ENCODE measurements at regions not wholly inside any gene's neighbourhood (a gene's known extent, or its start where the extent isn't known, plus 50 kb on each side); places are given as distances from the start of the nearest gene placed in this dataset.

DNA sequence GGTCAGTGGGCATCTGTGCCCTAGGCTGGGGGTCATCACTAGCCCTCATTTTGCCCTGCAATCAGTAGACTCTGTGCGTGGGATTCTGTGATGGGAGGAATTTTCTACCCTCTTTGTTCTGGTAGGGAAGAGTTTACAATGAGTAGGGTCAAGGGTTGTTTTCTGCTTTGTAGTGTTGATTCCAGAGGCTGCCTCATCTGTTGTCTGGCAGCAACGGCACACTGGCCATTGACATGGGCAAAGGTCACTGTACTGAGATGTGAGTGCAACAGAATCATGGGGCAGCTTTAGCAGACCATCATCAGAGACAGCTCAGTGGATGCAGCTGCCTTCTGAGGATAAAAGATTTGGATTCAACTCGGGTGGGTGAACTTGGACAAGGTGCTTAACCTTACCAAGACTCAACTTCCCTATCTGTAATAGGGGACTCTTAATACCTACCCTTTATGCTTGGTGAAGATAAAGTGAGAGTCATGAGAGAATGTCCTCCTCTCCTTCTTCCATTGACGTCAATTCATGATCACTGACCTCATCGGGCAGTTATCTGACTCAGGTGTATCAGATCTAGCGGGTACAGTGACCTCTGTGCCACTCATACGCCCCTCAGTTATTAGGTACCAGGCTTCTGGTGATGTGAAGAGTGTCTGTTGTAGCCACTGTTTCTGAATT, 127.5 kb downstream of the RPLP1 start (continued):
- TF ChIP-seq ZFP36 (IDR thresholded peaks at IDR 0.05; ENCODE audit: borderline replicate concordance, partially characterized antibody) (no peak), RNF2 (IDR thresholded peaks at IDR 0.05; ENCODE audit: borderline replicate concordance, low read depth) (no peak), KDM5A (IDR thresholded peaks at IDR 0.05) (no peak)
- TF ChIP-seq, protein P1, sequence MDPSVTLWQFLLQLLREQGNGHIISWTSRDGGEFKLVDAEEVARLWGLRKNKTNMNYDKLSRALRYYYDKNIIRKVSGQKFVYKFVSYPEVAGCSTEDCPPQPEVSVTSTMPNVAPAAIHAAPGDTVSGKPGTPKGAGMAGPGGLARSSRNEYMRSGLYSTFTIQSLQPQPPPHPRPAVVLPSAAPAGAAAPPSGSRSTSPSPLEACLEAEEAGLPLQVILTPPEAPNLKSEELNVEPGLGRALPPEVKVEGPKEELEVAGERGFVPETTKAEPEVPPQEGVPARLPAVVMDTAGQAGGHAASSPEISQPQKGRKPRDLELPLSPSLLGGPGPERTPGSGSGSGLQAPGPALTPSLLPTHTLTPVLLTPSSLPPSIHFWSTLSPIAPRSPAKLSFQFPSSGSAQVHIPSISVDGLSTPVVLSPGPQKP (IDR thresholded peaks at IDR 0.05; ENCODE audit: low read depth, low read length) = no peak

DNA sequence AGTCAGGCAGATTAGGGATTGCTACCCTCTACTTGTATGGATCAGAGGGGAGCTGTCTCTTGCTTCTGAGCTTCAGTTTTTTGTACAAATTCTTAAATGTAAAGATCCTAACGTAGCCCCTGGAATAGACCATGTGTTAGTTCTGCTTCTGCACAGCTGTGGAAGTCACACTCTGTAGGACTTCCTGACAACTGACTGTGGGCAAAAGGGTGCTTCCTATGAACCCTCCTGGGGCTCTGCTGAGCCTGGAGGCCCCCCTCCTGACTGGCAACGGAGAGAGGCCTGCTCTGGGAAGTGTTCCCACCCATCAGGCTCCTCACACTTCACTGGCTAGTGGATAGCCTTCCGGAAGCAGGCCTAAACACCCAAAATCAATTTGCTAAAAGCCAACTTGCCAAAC, 131.0 kb downstream of the RPLP1 start:
- Histone ChIP-seq H3K4me3 (no peak overlapping the region), H3K27ac (no peak overlapping the region), H3K4me2 (no peak overlapping the region), H3K9me3 (peaks cover 7% of the 10 kb centered on the region; the same call in 1 of the 3 replicates), H3K4me1 (peaks cover 14% of the 10 kb centered on the region; the same call in 2 of the 3 replicates)
- POLR2A ChIA-PET = no interaction called here
- 65% methylated on average over 3 of the region's 3 CpGs for WGBS (ENCODE audit: missing lambda C conversion rate)
- FAIRE-seq (no peak), ATAC-seq (no peak), DNase-seq (ENCODE audit: low read depth in 1 of 2, low spot score in 1 of 2) (no peak)
- TF ChIP-seq SREBF2 (IDR thresholded peaks at IDR 0.05) = no peak
- TF ChIP-seq POLR2A (IDR thresholded peaks at IDR 0.05; ENCODE audit: low read length) = no peak
- no peak for TF ChIP-seq RCOR1 (IDR thresholded peaks at IDR 0.05; ENCODE audit: low read depth, low read length)
- TF ChIP-seq MAZ (IDR thresholded peaks at IDR 0.05; ENCODE audit: borderline replicate concordance, low read depth, low read length) = no peak
- no peak for TF ChIP-seq FOXS1 (CRISPR knock-in tag; IDR thresholded peaks at IDR 0.05)
- TF ChIP-seq, protein P2, sequence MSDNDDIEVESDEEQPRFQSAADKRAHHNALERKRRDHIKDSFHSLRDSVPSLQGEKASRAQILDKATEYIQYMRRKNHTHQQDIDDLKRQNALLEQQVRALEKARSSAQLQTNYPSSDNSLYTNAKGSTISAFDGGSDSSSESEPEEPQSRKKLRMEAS (IDR thresholded peaks at IDR 0.05) = no peak
- no peak for TF ChIP-seq MYC (IDR thresholded peaks at IDR 0.05; ENCODE audit: borderline replicate concordance, low read length)
- TF ChIP-seq CBX2 (IDR thresholded peaks at IDR 0.05; ENCODE audit: borderline replicate concordance, low read depth) = no peak
- CTCF ChIA-PET = interaction anchor here (0.7 to 1.5 kb wide), 2 partner anchors 8 to 12 kb away, joined by 3 read pairs; no protein-coding TSS in a partner anchor

DNA sequence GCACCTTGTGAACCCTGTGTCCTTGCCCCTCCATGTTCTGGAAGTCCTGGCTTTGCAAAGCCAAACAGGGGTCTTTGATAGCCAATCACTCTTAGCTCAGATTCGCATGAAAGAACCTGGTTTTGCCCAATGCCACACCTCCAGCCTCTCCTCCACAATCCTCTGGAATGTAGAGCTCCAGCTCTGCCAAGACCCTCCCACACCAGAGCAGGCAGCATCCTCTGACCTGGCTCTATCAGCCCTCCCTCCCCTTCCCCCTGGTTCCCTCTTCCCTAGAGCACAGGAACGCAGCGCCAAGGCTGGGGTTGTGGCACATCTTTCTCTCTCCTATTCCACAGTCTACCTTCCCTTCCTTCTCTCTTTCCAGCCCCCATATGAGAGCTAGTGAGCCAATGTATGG, 133.3 kb downstream of the RPLP1 start:
- DNase-seq (ENCODE audit: low read depth in 1 of 2, low spot score in 1 of 2) = no peak
- Histone ChIP-seq H3K9me3 (peaks cover 7% of the 10 kb centered on the region; the same call in 1 of the 3 replicates), H3K4me1 (peaks cover 2% of the 10 kb centered on the region), H3K4me2 (no peak overlapping the region), H3K4me3 (no peak overlapping the region), H3K27ac (no peak overlapping the region)
- WGBS (ENCODE audit: missing lambda C conversion rate) = 93% methylated on average over 3 of the region's 3 CpGs
- no peak for FAIRE-seq
- no peak for ATAC-seq
- CTCF ChIA-PET = interaction anchor here (0.8 to 1.6 kb wide), 6 partner anchors 9 to 881 kb away, joined by 3 to 14 read pairs (median 4); partner anchors contain the start of gene TLE3
- TF ChIP-seq ZC3H11A (IDR thresholded peaks at IDR 0.05) = no peak
- TF ChIP-seq ESRRA (IDR thresholded peaks at IDR 0.05; ENCODE audit: borderline replicate concordance, low read length) = no peak
- TF ChIP-seq, protein P3, sequence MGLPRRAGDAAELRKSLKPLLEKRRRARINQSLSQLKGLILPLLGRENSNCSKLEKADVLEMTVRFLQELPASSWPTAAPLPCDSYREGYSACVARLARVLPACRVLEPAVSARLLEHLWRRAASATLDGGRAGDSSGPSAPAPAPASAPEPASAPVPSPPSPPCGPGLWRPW (IDR thresholded peaks at IDR 0.05) = no peak
- no peak for TF ChIP-seq RAD21 (conservative IDR thresholded peaks at IDR 0.05 in 1 of 2, IDR thresholded peaks at IDR 0.05 in 1 of 2)
- no peak for TF ChIP-seq BHLHE40 (IDR thresholded peaks at IDR 0.05; ENCODE audit: low read depth, low read length)
- POLR2A ChIA-PET = no interaction called here

DNA sequence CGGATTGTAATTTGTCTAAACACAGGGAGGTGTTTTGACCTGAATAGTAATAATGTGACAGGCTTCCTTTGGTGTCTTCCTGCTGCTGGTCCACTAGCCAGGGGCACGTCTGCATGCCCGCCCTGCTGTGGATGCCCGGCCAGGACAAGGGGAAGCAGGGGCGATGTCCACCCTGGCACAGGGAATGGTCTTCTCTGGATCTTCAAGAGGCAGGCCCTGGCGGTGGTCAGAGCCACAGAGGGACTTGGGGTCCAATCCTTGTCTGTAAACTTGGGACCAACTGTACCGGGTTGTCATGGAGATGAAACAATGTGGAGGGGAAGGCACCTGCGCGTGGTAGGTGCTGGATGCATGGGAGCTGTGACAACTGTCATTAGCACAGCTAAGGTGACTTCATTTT, 134.1 kb downstream of the RPLP1 start:
- ATAC-seq = no peak
- 90% methylated on average over 9 of the region's 9 CpGs for WGBS (ENCODE audit: missing lambda C conversion rate)
- CTCF ChIA-PET = interaction anchor here (0.8 to 1.6 kb wide), 4 partner anchors 10 to 511 kb away, joined by 3 to 14 read pairs (median 3); partner anchors contain the start of gene TLE3
- no peak for TF ChIP-seq EHMT2 (IDR thresholded peaks at IDR 0.05; ENCODE audit: low read depth)
- TF ChIP-seq ZC3H11A (IDR thresholded peaks at IDR 0.05) = no peak
- no peak for TF ChIP-seq JUN (IDR thresholded peaks at IDR 0.05)
- TF ChIP-seq FOSL2 (IDR thresholded peaks at IDR 0.05) = no peak
- no peak for TF ChIP-seq FOSL2 (CRISPR knock-in tag; IDR thresholded peaks at IDR 0.05)
- TF ChIP-seq, protein P4, sequence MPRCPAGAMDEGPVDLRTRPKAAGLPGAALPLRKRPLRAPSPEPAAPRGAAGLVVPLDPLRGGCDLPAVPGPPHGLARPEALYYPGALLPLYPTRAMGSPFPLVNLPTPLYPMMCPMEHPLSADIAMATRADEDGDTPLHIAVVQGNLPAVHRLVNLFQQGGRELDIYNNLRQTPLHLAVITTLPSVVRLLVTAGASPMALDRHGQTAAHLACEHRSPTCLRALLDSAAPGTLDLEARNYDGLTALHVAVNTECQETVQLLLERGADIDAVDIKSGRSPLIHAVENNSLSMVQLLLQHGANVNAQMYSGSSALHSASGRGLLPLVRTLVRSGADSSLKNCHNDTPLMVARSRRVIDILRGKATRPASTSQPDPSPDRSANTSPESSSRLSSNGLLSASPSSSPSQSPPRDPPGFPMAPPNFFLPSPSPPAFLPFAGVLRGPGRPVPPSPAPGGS (IDR thresholded peaks at IDR 0.05) = no peak
- TF ChIP-seq, protein P5, sequence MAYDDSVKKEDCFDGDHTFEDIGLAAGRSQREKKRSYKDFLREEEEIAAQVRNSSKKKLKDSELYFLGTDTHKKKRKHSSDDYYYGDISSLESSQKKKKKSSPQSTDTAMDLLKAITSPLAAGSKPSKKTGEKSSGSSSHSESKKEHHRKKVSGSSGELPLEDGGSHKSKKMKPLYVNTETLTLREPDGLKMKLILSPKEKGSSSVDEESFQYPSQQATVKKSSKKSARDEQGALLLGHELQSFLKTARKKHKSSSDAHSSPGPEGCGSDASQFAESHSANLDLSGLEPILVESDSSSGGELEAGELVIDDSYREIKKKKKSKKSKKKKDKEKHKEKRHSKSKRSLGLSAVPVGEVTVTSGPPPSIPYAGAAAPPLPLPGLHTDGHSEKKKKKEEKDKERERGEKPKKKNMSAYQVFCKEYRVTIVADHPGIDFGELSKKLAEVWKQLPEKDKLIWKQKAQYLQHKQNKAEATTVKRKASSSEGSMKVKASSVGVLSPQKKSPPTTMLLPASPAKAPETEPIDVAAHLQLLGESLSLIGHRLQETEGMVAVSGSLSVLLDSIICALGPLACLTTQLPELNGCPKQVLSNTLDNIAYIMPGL (CRISPR knock-in tag; IDR thresholded peaks at IDR 0.05; ENCODE audit: borderline replicate concordance) = no peak
- no peak for TF ChIP-seq POLR2A (IDR thresholded peaks at IDR 0.05; ENCODE audit: low read length)
- TF ChIP-seq, protein P1 (IDR thresholded peaks at IDR 0.05; ENCODE audit: low read depth, low read length) = no peak
- no peak for TF ChIP-seq ZNF302 (CRISPR knock-in tag; IDR thresholded peaks at IDR 0.05)

More for the DNA sequence above, 134.1 kb downstream of the RPLP1 start:
- Histone ChIP-seq H3K4me3 (no peak overlapping the region), H3K9me3 (peaks cover 7% of the 10 kb centered on the region; the same call in 1 of the 3 replicates), H3K4me1 (peaks cover 10% of the 10 kb centered on the region), H3K27ac (no peak overlapping the region), H3K4me2 (no peak overlapping the region)
- POLR2A ChIA-PET = no interaction called here
- DNase-seq (ENCODE audit: low read depth in 1 of 2, low spot score in 1 of 2) (no peak), FAIRE-seq (no peak)
